GM23338 (cell line): ENCODE measurements at regions not wholly inside any gene's neighbourhood (a gene's known extent, or its start where the extent isn't known, plus 50 kb on each side); places are given as distances from the start of the nearest gene placed in this dataset.

Experiments
- ATAC-seq: fragments of 200-7000 bp; cut with Tn5 transposase; 3 replicates; pipeline ENCODE4 v1.9.1; 2020
- DNase-seq: peaks from one replicate; pipeline ENCODE4 v3.0.0-alpha.2; 2015; ENCODE audit warnings: low spot score
- H2AFZ ChIP-seq: fragments of 200-600 bp; sonication (generic); 2 replicates; pipeline ENCODE4 v1.8.0; 2016; ENCODE audit warnings: antibody characterized with exemption, mild to moderate bottlenecking, moderate library complexity
- H3F3A ChIP-seq: fragments of 200-600 bp; sonication (generic); replicated peaks from 2 replicates; pipeline ENCODE4 v1.8.0; 2017; ENCODE audit warnings: antibody characterized with exemption, mixed run types, low read depth
- H3K27ac ChIP-seq: fragments of 200-600 bp; sonication (generic); 2 replicates; pipeline ENCODE4 v1.6.1; 2016; ENCODE audit warnings: low read depth
- H3K27me3 ChIP-seq: fragments of 200-600 bp; sonication (generic); 2 replicates; pipeline ENCODE4 v1.8.0; 2016; ENCODE audit warnings: mild to moderate bottlenecking, mixed run types, moderate library complexity; ENCODE audit not compliant: insufficient read depth
- H3K36me3 ChIP-seq: fragments of 200-600 bp; sonication (generic); 2 replicates; pipeline ENCODE4 v1.8.0; 2016; ENCODE audit warnings: mild to moderate bottlenecking; ENCODE audit not compliant: insufficient read depth
- H3K4me1 ChIP-seq: fragments of 200-600 bp; sonication (generic); 2 replicates; pipeline ENCODE4 v1.8.0; 2016; ENCODE audit warnings: mild to moderate bottlenecking, moderate library complexity; ENCODE audit not compliant: insufficient read depth
- H3K4me2 ChIP-seq: fragments of 200-600 bp; sonication (generic); 2 replicates; pipeline ENCODE4 v1.7.1; 2017; ENCODE audit warnings: mixed run types
- H3K4me3 ChIP-seq: fragments of 200-600 bp; sonication (generic); 2 replicates; pipeline ENCODE4 v1.6.1; 2016; ENCODE audit warnings: mixed run types
- H3K79me2 ChIP-seq: fragments of 200-600 bp; sonication (generic); replicated peaks from 2 replicates; pipeline ENCODE4 v1.8.0; 2017; ENCODE audit warnings: mild to moderate bottlenecking; ENCODE audit not compliant: insufficient read depth
- H3K9me2 ChIP-seq: fragments of 200-600 bp; sonication (generic); 2 replicates; pipeline ENCODE4 v1.8.0; 2017; ENCODE audit not compliant: insufficient read depth
- H4K20me1 ChIP-seq: fragments of 200-600 bp; sonication (generic); replicated peaks from 2 replicates; pipeline ENCODE4 v1.8.0; 2017; ENCODE audit warnings: mild to moderate bottlenecking; ENCODE audit not compliant: insufficient read depth
- H3K27ac Mint-ChIP-seq: 2 replicates; pipeline ENCODE4 v1.8.0; 2020; ENCODE audit warnings: inconsistent platforms, mild to moderate bottlenecking, moderate library complexity, mixed read lengths
- H3K27me3 Mint-ChIP-seq: 3 replicates; pipeline ENCODE4 v1.8.0; 2022; ENCODE audit warnings: low read depth, mild to moderate bottlenecking, moderate library complexity, mixed read lengths, inconsistent platforms; ENCODE audit not compliant: insufficient read depth, poor library complexity
- H3K36me3 Mint-ChIP-seq: 3 replicates; pipeline ENCODE4 v1.8.0; 2021; ENCODE audit warnings: low read depth, mild to moderate bottlenecking, inconsistent platforms, moderate library complexity, mixed read lengths
- H3K4me1 Mint-ChIP-seq: 3 replicates; pipeline ENCODE4 v1.8.0; 2020; ENCODE audit warnings: mild to moderate bottlenecking, inconsistent platforms, mixed read lengths
- H3K4me3 Mint-ChIP-seq: 3 replicates; pipeline ENCODE4 v1.8.0; 2021; ENCODE audit warnings: moderate library complexity, mild to moderate bottlenecking, inconsistent platforms, mixed read lengths
- H3K9me3 Mint-ChIP-seq: 3 replicates; pipeline ENCODE4 v1.8.0; 2020; ENCODE audit warnings: moderate library complexity, mild to moderate bottlenecking, inconsistent platforms, mixed read lengths
- CREB1 ChIP-seq: fragments of 250-450 bp; sonication (Bioruptor Pico); IDR thresholded peaks from 2 replicates; pipeline ENCODE4 v1.5.0; 2020; ENCODE audit warnings: low read depth, mild to moderate bottlenecking, moderate library complexity
- EZH2 ChIP-seq: fragments of 200-600 bp; sonication (generic); IDR thresholded peaks from one replicate; pipeline ENCODE4 v1.8.0; 2017; ENCODE audit warnings: antibody characterized with exemption, mild to moderate bottlenecking, low read depth; ENCODE audit not compliant: unreplicated experiment
- JUNB ChIP-seq: IDR thresholded peaks from one replicate; pipeline ENCODE4 v1.6.1; 2016; ENCODE audit warnings: antibody characterized with exemption; ENCODE audit not compliant: unreplicated experiment
- NANOG ChIP-seq: IDR thresholded peaks from 2 replicates; pipeline ENCODE4 v1.6.1; 2016; ENCODE audit warnings: antibody characterized with exemption, borderline replicate concordance
- POLR2AphosphoS5 ChIP-seq: IDR thresholded peaks from 2 replicates; pipeline ENCODE4 v1.6.1; 2016; ENCODE audit warnings: antibody characterized with exemption, low read depth
- STAT1 ChIP-seq: IDR thresholded peaks from one replicate; pipeline ENCODE4 v1.6.1; 2016; ENCODE audit warnings: antibody characterized with exemption; ENCODE audit not compliant: unreplicated experiment
- ZNF114 ChIP-seq: fragments of 250-450 bp; sonication (Bioruptor Pico); IDR thresholded peaks from 2 replicates; pipeline ENCODE4 v1.5.0; 2020; ENCODE audit warnings: mild to moderate bottlenecking, moderate library complexity
- ZNF331 ChIP-seq: fragments of 250-450 bp; sonication (Bioruptor Pico); IDR thresholded peaks from 2 replicates; pipeline ENCODE4 v1.5.0; 2020; ENCODE audit warnings: low read depth, mild to moderate bottlenecking, moderate library complexity
- ZNF462 ChIP-seq: fragments of 250-450 bp; sonication (Bioruptor Pico); IDR thresholded peaks from 2 replicates; pipeline ENCODE4 v1.5.0; 2020; ENCODE audit warnings: mild to moderate bottlenecking, moderate library complexity
- TF ChIP-seq, protein P1 (sequence below): IDR thresholded peaks from 2 replicates; pipeline ENCODE4 v1.6.1; 2016; ENCODE audit warnings: antibody characterized with exemption
- TF ChIP-seq, protein P2 (sequence below), 2 experiments: fragments of 200-600 bp in 1 of 2; sonication (generic) in 1 of 2; conservative IDR thresholded peaks; 2 replicates each; pipeline versions ENCODE4 v1.5.1 to v1.6.1; 2016 to 2017; ENCODE audit warnings: antibody characterized with exemption in 2 of 2, low read depth in 2 of 2, mild to moderate bottlenecking in 2 of 2, moderate library complexity in 1 of 2

GRCh38 chr15:56553486-56553885 lies 88.5 kb upstream of the MNS1 start:
- H3K27ac Mint-ChIP-seq: no peak overlapping the region
- no peaks in the 10 kb centered on the region for H3K27me3 Mint-ChIP-seq
- peaks cover 3% of the 10 kb centered on the region; the same call in 2 of the 3 replicates for H3K9me3 Mint-ChIP-seq

GRCh38 chr15:56552659-56553058 lies 87.7 kb upstream of the MNS1 start:
- Mint-ChIP-seq H3K4me1 (no peaks in the 10 kb centered on the region), H3K27me3 (no peaks in the 10 kb centered on the region), H3K4me3 (no peak overlapping the region), H3K9me3 (peaks cover 3% of the 10 kb centered on the region; the same call in 2 of the 3 replicates), H3K36me3 (no peaks in the 10 kb centered on the region; the same call in 2 of the 3 replicates), H3K27ac (no peak overlapping the region)
- Histone ChIP-seq H3K36me3 (no peaks in the 10 kb centered on the region), H3K4me2 (no peak overlapping the region), H3K27ac (no peak overlapping the region), H3K4me3 (no peak overlapping the region), H4K20me1 (no peaks in the 10 kb centered on the region), H3K9me2 (no peaks in the 10 kb centered on the region), H3K27me3 (no peaks in the 10 kb centered on the region), H3K79me2 (no peaks in the 10 kb centered on the region), H3F3A (no peaks in the 10 kb centered on the region), H2AFZ (no peak overlapping the region), H3K4me1 (no peaks in the 10 kb centered on the region)
- no peak for ATAC-seq
- no peak for DNase-seq
- TF ChIP-seq JUNB: no peak
- TF ChIP-seq, protein P1, sequence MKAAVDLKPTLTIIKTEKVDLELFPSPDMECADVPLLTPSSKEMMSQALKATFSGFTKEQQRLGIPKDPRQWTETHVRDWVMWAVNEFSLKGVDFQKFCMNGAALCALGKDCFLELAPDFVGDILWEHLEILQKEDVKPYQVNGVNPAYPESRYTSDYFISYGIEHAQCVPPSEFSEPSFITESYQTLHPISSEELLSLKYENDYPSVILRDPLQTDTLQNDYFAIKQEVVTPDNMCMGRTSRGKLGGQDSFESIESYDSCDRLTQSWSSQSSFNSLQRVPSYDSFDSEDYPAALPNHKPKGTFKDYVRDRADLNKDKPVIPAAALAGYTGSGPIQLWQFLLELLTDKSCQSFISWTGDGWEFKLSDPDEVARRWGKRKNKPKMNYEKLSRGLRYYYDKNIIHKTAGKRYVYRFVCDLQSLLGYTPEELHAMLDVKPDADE: no peak
- no peak for TF ChIP-seq ZNF462 (CRISPR knock-in tag)
- no peak for TF ChIP-seq POLR2AphosphoS5
- no peak for TF ChIP-seq STAT1
- TF ChIP-seq NANOG: no peak
- no peak for TF ChIP-seq EZH2
- no peak for TF ChIP-seq CREB1
- TF ChIP-seq ZNF114: no peak

More at GRCh38 chr15:56553486-56553885, 88.5 kb upstream of the MNS1 start:
- H3K36me3 Mint-ChIP-seq: no peaks in the 10 kb centered on the region; the same call in 2 of the 3 replicates
- Histone ChIP-seq H3K9me2 (no peaks in the 10 kb centered on the region), H3K4me2 (no peak overlapping the region), H3K36me3 (no peaks in the 10 kb centered on the region), H3F3A (no peaks in the 10 kb centered on the region), H3K79me2 (no peaks in the 10 kb centered on the region), H3K4me3 (no peak overlapping the region), H3K4me1 (no peaks in the 10 kb centered on the region), H3K27ac (no peak overlapping the region), H2AFZ (no peak overlapping the region), H4K20me1 (no peaks in the 10 kb centered on the region), H3K27me3 (no peaks in the 10 kb centered on the region)
- DNase-seq: no peak
- TF ChIP-seq EZH2 (no peak), CREB1 (no peak), NANOG (no peak), ZNF114 (no peak), STAT1 (no peak), ZNF331 (CRISPR knock-in tag) (no peak)
- TF ChIP-seq, protein P2, sequence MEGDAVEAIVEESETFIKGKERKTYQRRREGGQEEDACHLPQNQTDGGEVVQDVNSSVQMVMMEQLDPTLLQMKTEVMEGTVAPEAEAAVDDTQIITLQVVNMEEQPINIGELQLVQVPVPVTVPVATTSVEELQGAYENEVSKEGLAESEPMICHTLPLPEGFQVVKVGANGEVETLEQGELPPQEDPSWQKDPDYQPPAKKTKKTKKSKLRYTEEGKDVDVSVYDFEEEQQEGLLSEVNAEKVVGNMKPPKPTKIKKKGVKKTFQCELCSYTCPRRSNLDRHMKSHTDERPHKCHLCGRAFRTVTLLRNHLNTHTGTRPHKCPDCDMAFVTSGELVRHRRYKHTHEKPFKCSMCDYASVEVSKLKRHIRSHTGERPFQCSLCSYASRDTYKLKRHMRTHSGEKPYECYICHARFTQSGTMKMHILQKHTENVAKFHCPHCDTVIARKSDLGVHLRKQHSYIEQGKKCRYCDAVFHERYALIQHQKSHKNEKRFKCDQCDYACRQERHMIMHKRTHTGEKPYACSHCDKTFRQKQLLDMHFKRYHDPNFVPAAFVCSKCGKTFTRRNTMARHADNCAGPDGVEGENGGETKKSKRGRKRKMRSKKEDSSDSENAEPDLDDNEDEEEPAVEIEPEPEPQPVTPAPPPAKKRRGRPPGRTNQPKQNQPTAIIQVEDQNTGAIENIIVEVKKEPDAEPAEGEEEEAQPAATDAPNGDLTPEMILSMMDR (conservative IDR thresholded peaks at IDR 0.05; ENCODE audit: low read depth in 2 of 2): no peak
- no peak for ATAC-seq
- H3K4me3 Mint-ChIP-seq: no peak overlapping the region
- no peaks in the 10 kb centered on the region for H3K4me1 Mint-ChIP-seq
